ENCODE measurements at regions not wholly inside any gene's neighbourhood (a gene's known extent, or its start where the extent isn't known, plus 50 kb on each side); places are given as distances from the start of the nearest gene placed in this dataset.

DNA sequence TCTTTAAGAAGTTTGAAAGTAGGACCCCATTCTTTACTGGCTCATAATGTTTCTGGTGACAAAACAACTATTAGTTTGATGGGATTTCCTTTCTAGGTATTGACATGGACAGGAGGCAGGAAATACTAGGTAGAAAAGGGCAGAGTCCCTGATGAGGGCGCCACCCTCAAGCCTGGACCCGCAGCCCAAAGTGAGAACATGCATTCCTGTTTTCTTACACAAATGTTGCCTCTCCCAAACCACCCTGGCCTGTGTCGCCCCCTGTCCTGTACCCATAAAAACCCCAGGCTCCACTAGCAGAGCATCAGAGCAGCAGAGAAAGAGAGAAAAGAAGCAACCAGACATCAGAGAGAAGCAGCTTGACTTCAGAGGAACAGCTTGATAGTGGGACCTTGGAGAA is 1055.2 kb upstream of the POT1 start:
- TF ChIP-seq, protein P1, sequence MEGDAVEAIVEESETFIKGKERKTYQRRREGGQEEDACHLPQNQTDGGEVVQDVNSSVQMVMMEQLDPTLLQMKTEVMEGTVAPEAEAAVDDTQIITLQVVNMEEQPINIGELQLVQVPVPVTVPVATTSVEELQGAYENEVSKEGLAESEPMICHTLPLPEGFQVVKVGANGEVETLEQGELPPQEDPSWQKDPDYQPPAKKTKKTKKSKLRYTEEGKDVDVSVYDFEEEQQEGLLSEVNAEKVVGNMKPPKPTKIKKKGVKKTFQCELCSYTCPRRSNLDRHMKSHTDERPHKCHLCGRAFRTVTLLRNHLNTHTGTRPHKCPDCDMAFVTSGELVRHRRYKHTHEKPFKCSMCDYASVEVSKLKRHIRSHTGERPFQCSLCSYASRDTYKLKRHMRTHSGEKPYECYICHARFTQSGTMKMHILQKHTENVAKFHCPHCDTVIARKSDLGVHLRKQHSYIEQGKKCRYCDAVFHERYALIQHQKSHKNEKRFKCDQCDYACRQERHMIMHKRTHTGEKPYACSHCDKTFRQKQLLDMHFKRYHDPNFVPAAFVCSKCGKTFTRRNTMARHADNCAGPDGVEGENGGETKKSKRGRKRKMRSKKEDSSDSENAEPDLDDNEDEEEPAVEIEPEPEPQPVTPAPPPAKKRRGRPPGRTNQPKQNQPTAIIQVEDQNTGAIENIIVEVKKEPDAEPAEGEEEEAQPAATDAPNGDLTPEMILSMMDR (IDR thresholded peaks at IDR 0.05) = no peak
- no peak for TF ChIP-seq ZFX (IDR thresholded peaks at IDR 0.05; ENCODE audit: borderline replicate concordance)
